Suprapubic skin (tissue), 4 donors: ENCODE measurements at regions not wholly inside any gene's neighbourhood (a gene's known extent, or its start where the extent isn't known, plus 50 kb on each side); places are given as distances from the start of the nearest gene placed in this dataset.

ENCODE experiments used
- EP300 ChIP-seq: sonication (generic); formaldehyde crosslinking; IDR thresholded peaks from one replicate; pipeline ENCODE4 v1.6.1; 2017; ENCODE audit warnings: antibody characterized with exemption
- POLR2A ChIP-seq, 2 donors: fragments of 450-650 bp; IDR thresholded peaks; one replicate each; pipeline ENCODE4 v1.6.1; 2017; ENCODE audit warnings: antibody characterized with exemption in 2 of 2, mild to moderate bottlenecking in 2 of 2, moderate library complexity in 2 of 2
- POLR2AphosphoS5 ChIP-seq, 3 donors: sonication (generic); formaldehyde crosslinking; IDR thresholded peaks; one replicate each; pipeline ENCODE4 v1.6.1; 2017; ENCODE audit warnings: antibody characterized with exemption in 3 of 3
- TF ChIP-seq, protein P1 (sequence below), 2 donors: fragments of 200-600 bp in 1 of 2; fragments of 450-650 bp in 1 of 2; sonication (generic) in 1 of 2; IDR thresholded peaks; one replicate each; pipeline ENCODE4 v1.5.1; 2016 to 2019; ENCODE audit warnings: antibody characterized with exemption in 2 of 2, mild to moderate bottlenecking in 1 of 2, moderate library complexity in 1 of 2

DNA sequence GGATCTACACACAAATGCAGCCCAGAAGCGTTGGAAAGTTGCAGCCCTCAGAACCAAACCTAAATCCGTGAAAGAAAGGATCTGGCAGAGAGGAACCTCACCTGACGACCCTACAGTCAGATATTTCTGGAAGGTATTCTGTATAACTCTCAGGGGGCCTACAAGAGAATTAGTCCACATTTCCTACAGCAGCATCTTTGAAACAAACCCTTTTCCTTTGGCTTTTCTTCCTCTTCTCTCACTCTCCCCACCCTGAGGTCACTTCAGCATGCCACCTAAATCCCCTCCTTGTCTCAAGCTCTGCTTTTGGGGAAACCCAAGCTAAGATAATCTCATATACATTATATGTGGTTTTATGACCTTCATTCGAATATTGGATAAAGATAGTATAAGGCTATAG, 719.0 kb upstream of the MIR17HG start:
- TF ChIP-seq, protein P1, sequence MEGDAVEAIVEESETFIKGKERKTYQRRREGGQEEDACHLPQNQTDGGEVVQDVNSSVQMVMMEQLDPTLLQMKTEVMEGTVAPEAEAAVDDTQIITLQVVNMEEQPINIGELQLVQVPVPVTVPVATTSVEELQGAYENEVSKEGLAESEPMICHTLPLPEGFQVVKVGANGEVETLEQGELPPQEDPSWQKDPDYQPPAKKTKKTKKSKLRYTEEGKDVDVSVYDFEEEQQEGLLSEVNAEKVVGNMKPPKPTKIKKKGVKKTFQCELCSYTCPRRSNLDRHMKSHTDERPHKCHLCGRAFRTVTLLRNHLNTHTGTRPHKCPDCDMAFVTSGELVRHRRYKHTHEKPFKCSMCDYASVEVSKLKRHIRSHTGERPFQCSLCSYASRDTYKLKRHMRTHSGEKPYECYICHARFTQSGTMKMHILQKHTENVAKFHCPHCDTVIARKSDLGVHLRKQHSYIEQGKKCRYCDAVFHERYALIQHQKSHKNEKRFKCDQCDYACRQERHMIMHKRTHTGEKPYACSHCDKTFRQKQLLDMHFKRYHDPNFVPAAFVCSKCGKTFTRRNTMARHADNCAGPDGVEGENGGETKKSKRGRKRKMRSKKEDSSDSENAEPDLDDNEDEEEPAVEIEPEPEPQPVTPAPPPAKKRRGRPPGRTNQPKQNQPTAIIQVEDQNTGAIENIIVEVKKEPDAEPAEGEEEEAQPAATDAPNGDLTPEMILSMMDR (IDR thresholded peaks at IDR 0.05) = no peak
- TF ChIP-seq POLR2AphosphoS5 (IDR thresholded peaks at IDR 0.05) (no peak), EP300 (no peak), POLR2A (IDR thresholded peaks at IDR 0.05) (no peak)
